ENCODE measurements at regions not wholly inside any gene's neighbourhood (a gene's known extent, or its start where the extent isn't known, plus 50 kb on each side); places are given as distances from the start of the nearest gene placed in this dataset.
"Not testable (repeated sequence)": the region's sequence is repeated elsewhere in the genome, so short reads cannot be mapped to it uniquely, and the experiment has no call there.

GRCh38 chr15:62515696-62516395 lies 350.8 kb upstream of the C2CD4B start:
- DNase-seq, result no peak

GRCh38 chr15:62517541-62517940 lies 352.5 kb upstream of the C2CD4B start:
- DNase-seq, result no peak

- not testable (repeated sequence) for DNase-seq
Measured at GRCh38 chr15:62518666-62519065, 353.6 kb upstream of the C2CD4B start.

GRCh38 chr15:62519900-62520299 lies 354.8 kb upstream of the C2CD4B start:
- DNase-seq, result no peak

GRCh38 chr15:62520887-62521286 lies 355.8 kb upstream of the C2CD4B start:
- no peak for DNase-seq

- no peak for DNase-seq
Measured at GRCh38 chr15:62521396-62521795, 356.3 kb upstream of the C2CD4B start.

GRCh38 chr15:62524848-62525247 lies 359.8 kb upstream of the C2CD4B start:
- DNase-seq, result no peak

GRCh38 chr15:62527387-62527786 lies 362.3 kb upstream of the C2CD4B start:
- DNase-seq, result no peak

GRCh38 chr15:62528505-62528904 lies 363.4 kb upstream of the C2CD4B start:
- DNase-seq, result no peak

GRCh38 chr15:62532367-62532766 lies 367.3 kb upstream of the C2CD4B start:
- DNase-seq, result no peak

- no peak for DNase-seq
Measured at GRCh38 chr15:62533687-62534086, 368.6 kb upstream of the C2CD4B start.

GRCh38 chr15:62534996-62535395 lies 369.9 kb upstream of the C2CD4B start:
- DNase-seq, result no peak

- DNase-seq, result no peak
Measured at GRCh38 chr15:62539236-62539635, 374.2 kb upstream of the C2CD4B start.

- no peak for DNase-seq
Measured at GRCh38 chr15:62541250-62541649, 376.2 kb upstream of the C2CD4B start.

GRCh38 chr15:62541846-62542245 lies 376.8 kb upstream of the C2CD4B start:
- no peak for DNase-seq

- no peak for DNase-seq
Measured at GRCh38 chr15:62544446-62544845, 379.4 kb upstream of the C2CD4B start.

- no peak for DNase-seq
Measured at GRCh38 chr15:62545467-62546227, 380.6 kb upstream of the C2CD4B start.

- DNase-seq, result no peak
Measured at GRCh38 chr15:62546628-62547027, 381.5 kb upstream of the C2CD4B start.

GRCh38 chr15:62547584-62547983 lies 382.5 kb upstream of the C2CD4B start:
- DNase-seq, result no peak

GRCh38 chr15:62549345-62549970 lies 384.4 kb upstream of the C2CD4B start:
- DNase-seq, result no peak

GRCh38 chr15:62550106-62550505 lies 385.0 kb upstream of the C2CD4B start:
- DNase-seq, result no peak

GRCh38 chr15:62552444-62552843 lies 387.4 kb upstream of the C2CD4B start:
- no peak for DNase-seq

- no peak for DNase-seq
Measured at GRCh38 chr15:62553911-62554563, 389.0 kb upstream of the C2CD4B start.
